HG03159 (cell line): ENCODE measurements at regions not wholly inside any gene's neighbourhood (a gene's known extent, or its start where the extent isn't known, plus 50 kb on each side); places are given as distances from the start of the nearest gene placed in this dataset.
"Not testable (repeated sequence)": the region's sequence is repeated elsewhere in the genome, so short reads cannot be mapped to it uniquely, and the experiment has no call there.

Experiments used
- ATAC-seq: cut with Tn5 transposase; IDR thresholded peaks from one replicate; pipeline ENCODE4 v1.9.1; 2021; ENCODE audit warnings: mild to moderate bottlenecking, moderate library complexity; ENCODE audit not compliant: unreplicated experiment

DNA sequence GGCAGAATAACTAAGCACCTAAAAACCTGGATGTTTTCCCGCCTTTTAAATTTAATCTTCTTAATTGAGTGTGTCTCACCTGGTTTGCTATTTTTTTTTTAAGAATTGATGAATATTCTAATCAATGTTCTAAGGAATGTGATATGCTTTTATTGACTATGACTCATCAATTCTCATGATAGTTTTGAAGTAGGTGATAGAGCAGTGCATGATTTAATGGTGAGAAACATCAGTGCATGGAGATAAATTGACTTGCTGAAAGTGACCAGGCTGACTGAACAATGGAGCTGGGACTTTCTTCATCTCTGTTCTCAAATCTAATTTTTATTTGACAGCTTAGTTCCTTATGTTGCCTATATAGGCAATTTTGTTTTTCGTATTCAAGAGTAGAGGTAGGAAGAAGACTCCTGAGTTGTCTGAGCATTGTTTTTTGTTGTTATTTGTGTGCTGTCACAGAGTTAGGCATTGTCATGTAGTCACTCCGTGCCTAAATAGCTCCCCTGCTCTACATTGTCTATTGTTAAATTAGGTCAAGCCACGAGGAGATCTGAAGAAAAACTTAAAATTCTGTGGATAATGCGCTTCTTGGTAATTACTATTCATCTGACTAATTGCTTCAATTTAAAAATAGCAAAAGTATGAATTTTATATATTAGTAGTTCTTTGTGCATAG is 59.0 kb upstream of the NUTM2F start:
- not testable (repeated sequence) for ATAC-seq

DNA sequence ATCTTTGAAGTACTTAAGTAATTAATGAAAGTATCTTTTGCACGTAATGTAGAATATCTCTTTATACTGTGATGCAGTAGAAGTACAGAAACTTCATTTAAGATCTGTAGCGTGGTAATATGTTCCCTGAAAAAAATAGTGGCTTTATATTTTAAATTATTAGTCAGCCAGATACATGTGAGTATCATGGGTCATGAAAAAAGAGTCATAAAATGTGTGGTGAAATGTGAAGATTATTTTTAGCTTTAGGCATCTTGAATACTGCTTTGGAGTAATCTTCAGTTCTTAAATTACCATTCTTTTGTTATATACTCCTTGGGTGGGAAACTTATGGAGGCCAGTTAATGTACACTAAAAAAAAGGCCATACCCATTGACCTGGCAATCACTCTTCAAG is 59.6 kb upstream of the NUTM2F start:
- ATAC-seq = not testable (repeated sequence)

- ATAC-seq = not testable (repeated sequence)
These were observed 62.1 kb upstream of the NUTM2F start for GRCh38 chr9:94390425-94391098.

- not testable (repeated sequence) for ATAC-seq
These were observed 64.7 kb upstream of the NUTM2F start for GRCh38 chr9:94392971-94393624.

GRCh38 chr9:94397766-94398379 is 69.4 kb upstream of the NUTM2F start:
- ATAC-seq = not testable (repeated sequence)

- not testable (repeated sequence) for ATAC-seq
These were observed 72.0 kb upstream of the NUTM2F start for GRCh38 chr9:94400461-94400860.

DNA sequence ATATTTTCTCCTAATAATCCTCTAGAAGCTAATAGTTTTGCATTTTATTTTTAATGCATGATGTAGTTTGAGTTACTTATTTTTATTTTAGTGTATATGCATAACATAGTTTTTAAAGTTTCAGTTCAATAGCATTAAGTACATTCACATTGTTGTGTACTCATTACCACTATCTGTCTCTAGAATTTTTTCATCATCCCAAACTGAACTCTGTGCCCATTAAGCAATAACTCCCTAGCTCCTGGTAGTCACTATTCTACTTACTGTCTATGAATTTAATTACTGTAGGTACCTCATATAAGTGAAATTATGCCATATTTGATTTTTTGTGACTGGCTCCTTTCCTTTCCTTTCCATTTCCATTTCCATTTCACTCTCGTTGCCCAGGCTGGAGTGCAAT is 74.4 kb upstream of the NUTM2F start:
- ATAC-seq = not testable (repeated sequence)

GRCh38 chr9:94403571-94403970 is 75.1 kb upstream of the NUTM2F start:
- ATAC-seq = not testable (repeated sequence)

DNA sequence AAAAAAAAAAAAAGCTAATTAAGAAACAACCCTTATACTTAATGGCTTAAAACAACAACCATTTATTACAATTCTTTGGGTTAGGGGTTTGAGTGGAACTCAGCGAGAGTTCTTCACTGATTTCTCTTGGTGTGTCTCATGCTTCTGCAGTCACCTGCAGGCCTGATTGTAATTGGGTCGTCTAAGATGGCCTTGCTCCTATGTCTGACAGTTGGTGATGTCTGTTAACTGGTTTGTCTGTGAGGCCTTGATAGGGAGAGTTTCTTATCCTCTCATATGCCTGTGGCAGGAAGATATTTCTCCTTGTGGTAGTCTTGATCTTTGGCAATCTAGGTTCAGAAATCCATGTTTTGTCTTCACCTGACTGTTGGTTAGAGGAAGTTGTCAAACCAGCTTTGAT is 85.2 kb upstream of the NUTM2F start:
- not testable (repeated sequence) for ATAC-seq

- ATAC-seq = not testable (repeated sequence)
These were observed 86.7 kb upstream of the NUTM2F start for GRCh38 chr9:94415111-94415510.

DNA sequence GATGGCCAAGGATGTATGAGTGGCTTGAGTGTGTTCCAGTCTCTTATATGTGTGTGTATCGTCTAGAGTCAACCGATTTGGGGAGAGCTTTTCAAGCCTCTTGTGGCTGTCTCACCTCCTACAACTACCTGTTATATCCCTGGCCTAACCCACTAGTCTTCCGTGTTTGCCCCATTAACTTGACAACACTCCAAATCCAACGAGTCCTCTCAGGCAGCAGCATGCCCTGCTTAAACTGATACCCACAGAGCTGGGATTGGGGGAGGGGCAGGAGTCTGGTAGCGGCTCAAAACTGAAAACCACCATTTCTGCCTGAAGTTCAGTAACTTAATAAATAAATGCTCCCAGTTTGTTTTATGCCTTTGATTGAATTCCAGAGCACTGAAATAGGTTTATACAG is 91.7 kb upstream of the NUTM2F start:
- not testable (repeated sequence) for ATAC-seq

DNA sequence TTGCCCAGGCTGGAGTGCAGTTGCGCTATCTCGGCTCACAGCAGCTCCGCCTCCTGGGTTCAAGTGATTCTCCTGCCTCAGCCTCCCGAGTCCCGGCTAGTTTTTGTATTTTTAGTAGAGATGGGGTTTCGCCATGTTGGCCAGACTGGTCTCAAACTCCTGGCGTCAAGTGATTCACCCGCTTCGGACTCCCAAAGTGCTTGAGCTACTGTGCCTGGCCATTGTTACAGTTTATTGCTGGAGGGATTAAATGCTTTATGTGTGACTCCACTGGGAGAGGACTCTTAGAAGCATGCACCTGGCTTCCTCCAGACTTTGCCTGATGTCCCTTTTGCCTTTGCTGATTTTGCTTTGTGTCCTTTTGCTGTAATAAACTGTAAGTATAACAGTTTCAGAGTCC is 93.5 kb upstream of the NUTM2F start:
- ATAC-seq = not testable (repeated sequence)

DNA sequence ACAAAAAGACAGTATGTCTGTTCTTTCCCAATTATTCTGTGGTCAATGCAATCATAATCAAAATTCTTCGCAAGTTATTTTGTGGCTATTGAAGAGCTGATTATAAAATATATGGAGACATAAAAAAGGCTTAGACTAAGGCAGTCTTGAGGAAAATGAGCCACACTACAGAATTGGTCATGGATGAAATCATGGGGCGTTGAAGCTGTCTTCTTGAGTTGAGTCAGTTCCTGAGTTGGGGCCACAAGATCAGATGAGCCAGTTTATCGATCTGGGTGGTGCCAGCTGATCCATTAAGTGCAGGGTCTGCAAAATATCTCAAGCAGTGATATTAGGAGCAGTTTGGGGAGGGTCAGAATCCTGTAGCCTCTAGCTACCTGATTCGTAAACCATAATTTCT is 96.9 kb upstream of the NUTM2F start:
- ATAC-seq = not testable (repeated sequence)

DNA sequence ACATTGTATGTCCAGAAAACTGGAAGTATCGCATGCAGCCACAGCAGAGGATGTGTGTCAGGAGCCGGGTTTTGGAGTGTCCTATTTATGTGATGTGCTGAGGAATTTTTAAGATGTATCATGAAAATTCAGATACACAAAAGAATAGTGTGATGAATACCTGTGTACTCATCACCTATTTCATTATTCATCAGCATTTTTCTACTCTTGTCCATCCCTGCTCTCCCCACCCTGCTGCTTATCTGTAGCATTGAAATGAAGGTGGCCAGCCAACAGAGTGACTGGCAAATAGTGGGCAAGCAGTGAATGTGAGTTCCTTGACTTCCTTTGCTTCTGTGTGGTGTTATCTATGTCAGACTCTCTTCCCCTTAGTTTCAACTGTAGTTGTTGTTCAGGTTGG is 108.7 kb upstream of the NUTM2F start:
- ATAC-seq = not testable (repeated sequence)

DNA sequence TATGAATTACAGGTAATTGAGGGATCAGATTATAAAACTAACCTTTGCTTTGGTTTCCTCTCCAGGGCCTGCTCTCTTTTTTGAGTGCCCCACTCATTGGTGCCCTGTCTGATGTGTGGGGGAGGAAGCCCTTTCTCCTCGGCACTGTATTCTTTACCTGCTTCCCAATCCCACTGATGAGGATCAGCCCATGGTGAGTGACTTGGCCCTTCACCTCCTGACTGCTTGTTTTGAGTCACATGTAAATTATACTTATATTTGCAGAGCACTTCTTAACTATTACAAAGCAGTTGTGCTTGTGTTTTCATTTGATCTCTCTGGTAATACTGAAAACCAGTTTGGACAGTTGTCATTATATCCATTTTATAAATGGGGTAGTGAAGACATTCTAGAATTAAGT is 109.9 kb upstream of the NUTM2F start:
- not testable (repeated sequence) for ATAC-seq

DNA sequence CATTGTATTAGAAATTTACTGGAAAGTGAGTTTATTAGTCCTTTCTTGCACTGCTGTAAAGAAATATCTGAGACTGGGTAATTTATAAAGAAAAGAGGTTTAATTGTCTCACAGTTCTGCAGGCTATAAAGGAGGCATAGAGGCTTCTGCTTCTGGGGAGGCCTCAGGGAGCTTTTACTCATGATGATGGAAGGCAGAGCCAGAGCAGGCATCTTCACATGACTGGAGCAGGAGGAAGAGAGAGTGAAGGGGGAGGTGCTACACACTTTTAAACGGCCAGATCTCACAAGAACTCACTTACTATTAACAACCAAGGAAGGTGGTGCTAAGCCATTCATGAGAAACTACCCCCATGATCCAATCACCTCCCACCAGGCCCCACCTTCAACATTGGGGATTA is 112.7 kb upstream of the NUTM2F start:
- not testable (repeated sequence) for ATAC-seq

GRCh38 chr9:94441796-94442195 is 113.1 kb upstream of the PCAT7 start:
- no peak for ATAC-seq

- no peak for ATAC-seq
These were observed 111.7 kb upstream of the PCAT7 start for GRCh38 chr9:94443032-94443722.

- no peak for ATAC-seq
These were observed 109.0 kb upstream of the PCAT7 start for GRCh38 chr9:94445863-94446262.

DNA sequence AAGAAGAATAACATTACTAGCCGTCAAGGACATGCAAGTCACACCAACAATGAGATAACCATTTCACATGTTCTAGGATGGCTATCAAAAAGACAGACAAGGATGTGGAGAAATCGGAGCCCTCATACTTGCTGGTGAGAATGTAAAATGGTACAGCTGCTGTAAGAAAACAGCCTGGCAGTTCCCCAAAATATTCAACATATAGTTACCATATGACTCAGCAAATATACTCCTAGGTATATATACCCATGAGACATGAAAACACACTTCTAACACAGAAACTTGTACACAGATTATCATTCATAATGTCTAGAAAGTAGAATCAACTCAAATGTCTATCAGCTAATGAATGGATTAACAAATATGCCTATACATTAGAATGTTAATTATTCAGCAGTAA is 105.4 kb upstream of the PCAT7 start:
- ATAC-seq = no peak

DNA sequence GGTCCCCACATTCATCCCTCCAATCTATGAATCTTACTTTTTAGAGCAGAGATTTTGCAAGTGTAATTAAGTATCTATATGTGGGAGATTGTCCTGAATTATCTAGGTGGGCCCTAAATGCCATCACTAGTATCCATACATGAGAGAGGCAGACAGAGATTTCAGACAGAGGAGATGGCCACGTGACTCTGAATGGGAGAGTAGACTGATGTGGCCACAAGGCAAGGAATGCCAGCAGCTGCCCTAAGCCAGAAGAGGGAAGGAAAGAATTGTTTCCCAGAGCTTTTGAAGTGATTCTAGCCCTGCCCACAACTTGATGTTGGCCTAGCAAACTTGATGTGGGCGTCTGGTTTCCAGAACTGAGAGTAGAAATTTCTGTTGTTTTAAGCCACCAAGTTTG is 90.1 kb upstream of the PCAT7 start:
- no peak for ATAC-seq
